ENCODE measurements at regions not wholly inside any gene's neighbourhood (a gene's known extent, or its start where the extent isn't known, plus 50 kb on each side); places are given as distances from the start of the nearest gene placed in this dataset.

- WGBS, 2 donors = 81 to 91% methylated on average over 1 of the region's 1 CpG
Measured at GRCh38 chr13:76651286-76651685, 234.9 kb downstream of the KCTD12 start.

GRCh38 chr13:76647550-76647949 is 238.7 kb downstream of the KCTD12 start:
- 52 to 70% methylated on average over 3 of the region's 3 CpGs for WGBS, 2 donors
- intact Hi-C loops (cut with DNase I) = no loop called here
- no peak overlapping the region for H3K4me3 ChIP-seq
- H3K27me3 ChIP-seq = no peaks in the 10 kb centered on the region
- no peak for ATAC-seq
- H3K36me3 ChIP-seq (replicated peaks in 1 of 2; ENCODE audit: insufficient read depth in 1 of 2, low read depth in 2 of 2) = no peaks in the 10 kb centered on the region
- no peaks in the 10 kb centered on the region for H3K4me1 ChIP-seq
- no peaks in the 10 kb centered on the region for H3K9me3 ChIP-seq
- DNase-seq = no peak
- no peak for TF ChIP-seq CTCF (IDR thresholded peaks at IDR 0.05)
- no peak for TF ChIP-seq POLR2A (IDR thresholded peaks at IDR 0.05)
- H3K27ac ChIP-seq = no peak overlapping the region

More at GRCh38 chr13:76651286-76651685, 234.9 kb downstream of the KCTD12 start:
- no peak for DNase-seq
- no peak for TF ChIP-seq POLR2A (IDR thresholded peaks at IDR 0.05)
- no peak for TF ChIP-seq CTCF (IDR thresholded peaks at IDR 0.05)
- intact Hi-C loops (cut with DNase I) = no loop called here
- H3K4me1 ChIP-seq = no peaks in the 10 kb centered on the region
- no peak overlapping the region for H3K4me3 ChIP-seq
- no peak overlapping the region for H3K27ac ChIP-seq
- no peaks in the 10 kb centered on the region for H3K36me3 ChIP-seq (replicated peaks in 1 of 2; ENCODE audit: insufficient read depth in 1 of 2, low read depth in 2 of 2)
- H3K27me3 ChIP-seq = no peaks in the 10 kb centered on the region
- ATAC-seq = no peak
- H3K9me3 ChIP-seq = no peaks in the 10 kb centered on the region

GRCh38 chr13:76646946-76647345 is 239.3 kb downstream of the KCTD12 start:
- Histone ChIP-seq H3K27ac (no peak overlapping the region), H3K36me3 (replicated peaks in 1 of 2; ENCODE audit: insufficient read depth in 1 of 2, low read depth in 2 of 2) (no peaks in the 10 kb centered on the region), H3K9me3 (no peaks in the 10 kb centered on the region), H3K4me1 (no peaks in the 10 kb centered on the region), H3K4me3 (no peak overlapping the region), H3K27me3 (no peaks in the 10 kb centered on the region)
- no peak for TF ChIP-seq POLR2A (IDR thresholded peaks at IDR 0.05)
- no peak for TF ChIP-seq CTCF (IDR thresholded peaks at IDR 0.05)
- DNase-seq (no peak), ATAC-seq (no peak)
- intact Hi-C loops (cut with DNase I) = no loop called here
- WGBS, 2 donors = 91% methylated on average over 2 of the region's 2 CpGs

GRCh38 chr13:76645632-76646031 is 240.6 kb downstream of the KCTD12 start:
- H3K4me1 ChIP-seq = no peaks in the 10 kb centered on the region
- 77 to 80% methylated on average over 2 of the region's 2 CpGs for WGBS, 2 donors
- H3K4me3 ChIP-seq = no peak overlapping the region
- no peak overlapping the region for H3K27ac ChIP-seq
- intact Hi-C loops (cut with DNase I) = no loop called here
- H3K9me3 ChIP-seq = no peaks in the 10 kb centered on the region
- TF ChIP-seq CTCF (IDR thresholded peaks at IDR 0.05) = no peak
- no peaks in the 10 kb centered on the region for H3K27me3 ChIP-seq
- ATAC-seq (no peak), DNase-seq (no peak)
- H3K36me3 ChIP-seq (replicated peaks in 1 of 2; ENCODE audit: insufficient read depth in 1 of 2, low read depth in 2 of 2) = no peaks in the 10 kb centered on the region

GRCh38 chr13:76644906-76645305 is 241.3 kb downstream of the KCTD12 start:
- H3K4me1 ChIP-seq = no peaks in the 10 kb centered on the region
- intact Hi-C loops (cut with DNase I) = no loop called here
- H3K9me3 ChIP-seq = no peaks in the 10 kb centered on the region
- no peak overlapping the region for H3K4me3 ChIP-seq
- H3K36me3 ChIP-seq (replicated peaks in 1 of 2; ENCODE audit: insufficient read depth in 1 of 2, low read depth in 2 of 2) = no peaks in the 10 kb centered on the region
- DNase-seq = no peak
- no peak for ATAC-seq
- no peak overlapping the region for H3K27ac ChIP-seq
- TF ChIP-seq CTCF (IDR thresholded peaks at IDR 0.05) (no peak), POLR2A (IDR thresholded peaks at IDR 0.05) (no peak)
- 0% methylated on average over 1 of the region's 1 CpG for WGBS, 2 donors
- H3K27me3 ChIP-seq = no peaks in the 10 kb centered on the region

Measured in body of pancreas (tissue), 4 donors.